GM18858 (cell line): ENCODE measurements at regions not wholly inside any gene's neighbourhood (a gene's known extent, or its start where the extent isn't known, plus 50 kb on each side); places are given as distances from the start of the nearest gene placed in this dataset.

Experiments
- ATAC-seq: cut with Tn5 transposase; IDR thresholded peaks from one replicate; pipeline ENCODE4 v1.9.1; 2021; ENCODE audit not compliant: unreplicated experiment

DNA sequence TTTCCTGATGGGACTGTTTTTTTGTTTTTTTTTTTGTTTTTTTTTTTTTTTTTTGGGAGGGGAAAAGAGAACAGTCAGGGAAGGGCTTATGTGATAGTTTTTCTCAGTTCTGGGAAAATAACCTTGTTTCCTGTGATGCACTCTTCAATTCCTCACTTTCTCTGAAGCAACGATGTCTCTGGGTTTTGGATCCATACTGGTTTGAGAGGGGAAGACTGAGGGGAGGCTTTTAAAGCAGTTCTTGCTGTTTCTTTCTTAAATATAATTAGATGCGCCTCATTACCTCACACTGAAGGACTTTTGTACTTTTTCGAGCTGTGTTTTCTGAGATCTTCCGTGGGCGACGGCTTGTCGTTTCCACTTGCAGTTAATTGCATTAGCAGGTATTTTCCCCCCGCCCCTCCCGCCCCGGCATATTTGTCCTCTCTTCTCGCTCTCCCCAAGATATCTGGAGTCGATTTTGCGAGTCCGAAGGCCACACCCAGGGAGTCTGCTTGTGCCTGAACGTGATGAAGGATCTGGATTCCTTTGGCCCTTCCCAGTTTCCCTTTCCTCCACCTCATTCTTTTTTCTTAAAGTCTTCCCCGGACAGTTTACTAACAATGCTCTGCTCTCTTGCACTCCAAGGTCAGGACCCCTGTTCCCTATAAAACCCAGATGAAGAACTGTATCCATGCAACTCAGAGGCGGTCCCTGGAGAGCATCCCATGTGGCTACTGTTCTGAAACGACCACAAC, 125.2 kb upstream of the ZFHX3 start:
- ATAC-seq: no peak

DNA sequence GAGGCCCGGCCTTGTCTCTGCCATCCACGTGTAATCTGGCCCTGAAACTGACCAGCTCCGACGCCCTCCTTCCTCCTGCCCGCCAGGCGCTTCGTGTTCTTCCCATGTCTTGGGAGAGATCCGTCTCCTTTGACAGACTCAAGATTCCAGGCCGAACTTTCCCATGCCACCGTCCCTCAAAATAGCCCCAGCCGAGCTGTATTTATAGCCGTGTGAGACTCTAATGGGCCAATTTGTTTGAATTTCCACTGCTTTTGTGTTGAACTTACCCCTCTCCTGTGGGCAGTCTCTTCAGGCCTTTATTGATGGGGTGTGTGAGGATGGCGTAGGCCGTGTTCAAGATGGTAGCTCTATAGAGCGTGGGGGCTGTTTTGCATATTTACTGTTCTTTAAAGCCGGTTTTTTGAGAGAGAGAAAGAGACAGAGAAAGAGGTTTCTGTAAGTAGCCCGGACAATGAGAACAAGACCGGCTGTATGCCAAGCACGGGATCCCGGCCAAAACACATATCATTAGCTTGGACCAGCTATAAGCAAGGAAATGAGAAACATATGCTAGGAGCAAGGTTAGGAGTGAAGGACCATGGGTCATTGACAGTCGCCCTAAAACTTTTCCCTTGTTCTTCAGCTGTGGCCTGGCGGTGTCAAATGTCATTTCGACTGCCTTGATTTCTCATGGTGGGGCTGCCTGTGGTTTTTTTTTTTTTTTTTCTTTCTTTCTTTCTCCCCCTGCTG, 124.5 kb upstream of the ZFHX3 start:
- no peak for ATAC-seq

DNA sequence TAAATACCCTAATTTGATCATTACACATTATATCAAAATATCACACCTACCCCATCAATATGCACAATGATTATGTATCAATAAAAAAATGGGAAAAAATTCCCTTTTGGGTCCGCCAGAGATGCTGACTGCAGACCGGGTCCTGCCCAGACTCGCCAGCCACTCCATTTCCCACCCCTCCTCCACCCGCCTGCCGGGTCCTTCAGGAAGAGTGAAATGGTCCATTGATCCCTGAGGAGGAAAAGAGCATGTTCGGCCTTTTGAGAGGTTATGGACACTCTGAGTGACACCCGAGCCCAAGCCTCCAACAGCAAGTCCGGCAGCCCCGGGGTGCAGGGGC, 123.9 kb upstream of the ZFHX3 start:
- ATAC-seq: no peak

DNA sequence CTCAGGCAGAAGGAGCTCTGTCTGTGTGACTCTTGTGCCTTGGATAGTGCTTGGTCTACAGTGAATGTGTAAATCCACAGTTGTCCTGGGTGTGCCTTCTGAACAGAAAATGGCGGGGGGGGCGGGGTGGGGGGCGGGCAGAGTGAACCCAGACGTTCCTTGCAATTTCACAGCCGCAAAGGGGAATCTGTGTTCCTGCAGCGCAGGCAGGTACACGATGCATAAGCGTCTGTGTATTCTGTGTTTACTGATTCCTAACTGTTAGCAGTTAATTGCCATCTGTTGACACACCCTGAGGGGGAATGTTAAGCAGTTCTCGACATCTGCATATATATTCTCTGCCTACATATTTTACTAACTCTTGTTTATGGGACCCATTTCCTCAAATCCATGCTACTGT, 123.5 kb upstream of the ZFHX3 start:
- ATAC-seq: no peak

DNA sequence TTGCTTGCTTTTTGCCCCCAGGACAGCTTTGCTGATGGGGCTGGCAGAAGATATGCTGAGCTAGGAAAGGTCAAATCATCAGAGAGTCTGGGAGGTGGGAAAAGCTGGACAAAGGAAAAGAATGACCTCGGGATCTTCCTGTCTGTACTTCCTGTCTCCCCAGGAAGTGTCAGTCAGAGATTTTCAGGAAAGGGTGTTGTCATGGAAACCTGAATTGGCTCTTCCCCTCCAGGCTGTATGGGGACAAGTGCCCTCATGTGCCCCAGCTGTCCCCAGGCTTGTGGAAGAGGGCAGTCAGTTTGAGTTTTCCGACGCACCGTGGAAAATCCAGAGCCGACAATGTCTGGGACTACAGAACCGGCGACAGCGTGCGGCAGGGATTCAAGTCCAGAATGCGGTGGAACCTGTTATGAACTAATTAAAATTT, 122.7 kb upstream of the ZFHX3 start:
- ATAC-seq: no peak

DNA sequence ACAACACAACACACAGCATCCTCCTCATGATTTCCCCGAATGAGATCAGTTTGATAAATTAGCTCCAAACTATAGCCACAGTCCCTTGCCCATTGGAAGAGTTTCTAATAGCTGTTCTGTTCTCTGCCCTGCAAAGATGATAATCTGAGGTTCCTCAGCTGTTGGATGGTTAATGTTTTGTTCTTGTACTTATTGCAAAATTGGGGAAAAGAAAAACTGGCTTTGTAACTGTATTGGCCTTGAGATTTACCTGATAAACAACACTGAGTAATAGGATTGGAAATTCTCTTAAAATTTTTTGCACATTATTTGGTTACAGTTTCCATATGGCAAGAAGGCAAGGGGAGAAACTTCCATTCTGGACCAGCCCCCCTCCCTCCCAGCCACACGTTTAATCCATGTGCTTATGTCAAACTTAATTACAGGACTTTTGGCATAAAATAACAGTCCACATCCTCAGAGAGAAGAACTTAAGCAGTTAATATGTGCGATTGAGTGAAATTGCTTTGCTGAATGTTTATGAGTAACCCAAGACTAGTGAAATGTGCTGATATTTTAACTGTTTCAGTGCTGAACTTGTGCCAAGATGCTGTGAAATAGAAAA, 119.1 kb upstream of the ZFHX3 start:
- ATAC-seq: no peak

DNA sequence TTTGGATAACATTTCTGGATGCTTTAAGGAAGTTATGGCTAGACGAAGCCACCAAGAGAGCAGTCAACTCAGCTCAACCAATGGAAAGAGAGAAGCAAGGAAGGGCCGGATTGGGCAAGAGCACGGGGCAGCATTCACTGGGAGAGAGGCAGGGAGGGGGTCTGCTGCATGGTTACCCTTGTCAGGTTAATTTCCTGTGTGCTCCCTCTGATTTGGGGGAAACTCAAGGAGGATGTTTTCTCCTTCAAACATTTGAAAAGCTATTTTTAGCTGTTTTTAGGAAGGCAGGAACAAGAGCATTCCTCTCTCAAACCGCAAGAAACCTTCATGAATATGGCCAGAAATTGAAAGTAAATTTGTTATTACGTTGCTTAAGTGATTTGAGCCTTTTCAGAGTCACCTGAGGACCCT, 118.5 kb upstream of the ZFHX3 start:
- ATAC-seq: no peak

DNA sequence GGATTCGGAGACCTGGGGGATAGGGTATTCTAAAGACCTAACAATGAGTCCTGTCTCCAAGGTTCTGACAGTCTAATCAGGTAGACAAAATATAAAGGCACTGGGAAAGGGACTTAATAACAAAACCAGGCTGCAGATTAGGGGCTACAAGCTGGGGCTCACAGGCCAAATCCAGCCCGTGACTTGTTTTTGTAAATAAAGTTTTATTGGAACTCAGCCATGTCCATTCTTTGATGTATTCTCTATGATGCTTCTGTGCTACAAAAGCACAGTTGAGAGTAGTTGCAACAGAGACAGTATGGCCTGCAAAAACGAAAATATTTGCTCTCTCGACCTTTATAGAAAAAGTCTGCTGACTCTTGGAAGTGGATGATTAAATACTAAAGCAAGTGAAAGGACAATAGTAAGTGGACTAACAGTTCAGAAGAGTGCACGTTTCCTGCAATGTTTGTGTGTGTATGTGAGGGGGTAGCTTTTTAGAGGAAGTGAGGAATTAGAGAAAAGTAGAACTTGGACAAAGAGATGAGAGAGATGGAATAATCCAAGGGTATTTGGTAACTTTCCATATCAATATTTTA, 115.4 kb upstream of the ZFHX3 start:
- ATAC-seq: no peak

DNA sequence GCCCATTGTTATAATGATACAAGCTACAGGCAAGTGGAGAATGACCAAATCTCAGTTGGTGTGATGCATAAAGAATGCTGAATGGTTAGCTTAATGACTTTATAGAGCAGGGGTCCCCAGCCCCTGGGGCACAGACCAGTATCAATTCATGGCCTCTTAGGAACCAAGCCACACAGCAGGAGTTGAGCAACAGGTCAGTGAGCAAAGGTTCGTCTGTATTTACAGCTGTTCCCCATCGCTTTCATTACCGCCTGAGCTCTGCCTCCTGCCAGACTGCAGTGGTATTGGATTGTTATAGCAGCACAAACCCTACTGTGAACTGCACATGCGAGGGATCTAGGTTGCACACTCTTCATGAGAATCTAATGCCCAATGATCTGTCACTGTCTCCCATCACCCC, 114.0 kb upstream of the ZFHX3 start:
- ATAC-seq: no peak

DNA sequence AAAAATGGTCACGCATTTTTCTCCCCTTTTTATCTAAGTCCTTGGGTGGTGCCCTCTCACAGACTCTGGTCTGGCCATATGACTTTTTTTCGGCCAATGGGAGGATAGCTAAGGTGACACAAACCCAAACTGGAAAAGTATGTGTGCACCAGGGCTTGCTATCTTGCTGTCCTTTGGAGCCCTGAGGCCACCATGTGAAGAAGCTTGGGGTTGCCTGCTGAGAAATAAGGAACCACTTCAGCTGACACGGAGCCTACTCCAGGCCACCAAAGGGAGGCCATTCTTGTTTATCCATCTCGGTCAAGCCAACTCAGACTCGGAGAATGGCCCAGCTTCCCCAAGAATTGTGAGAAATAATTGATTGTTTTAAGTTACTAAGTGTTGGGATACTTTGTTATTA, 111.4 kb upstream of the ZFHX3 start:
- ATAC-seq: no peak

DNA sequence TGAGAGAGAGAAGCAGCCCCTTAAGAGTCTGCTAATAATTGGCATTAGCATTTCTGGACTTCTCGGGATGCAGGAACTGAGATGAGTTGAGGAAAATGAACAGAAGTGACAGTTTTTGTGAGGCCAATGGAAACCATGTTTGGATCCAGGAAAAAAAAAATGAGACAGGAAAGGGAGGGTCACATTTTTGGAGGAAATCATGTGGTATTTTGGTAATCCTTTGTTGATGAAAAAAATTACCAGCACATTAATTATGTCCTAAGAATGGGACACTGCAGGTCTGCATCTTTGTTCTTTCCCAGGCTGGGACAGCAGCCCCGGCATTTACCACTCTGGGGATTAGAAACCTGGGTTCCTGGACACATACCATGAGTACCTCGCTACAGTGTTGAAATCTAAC, 109.9 kb upstream of the ZFHX3 start:
- no peak for ATAC-seq

DNA sequence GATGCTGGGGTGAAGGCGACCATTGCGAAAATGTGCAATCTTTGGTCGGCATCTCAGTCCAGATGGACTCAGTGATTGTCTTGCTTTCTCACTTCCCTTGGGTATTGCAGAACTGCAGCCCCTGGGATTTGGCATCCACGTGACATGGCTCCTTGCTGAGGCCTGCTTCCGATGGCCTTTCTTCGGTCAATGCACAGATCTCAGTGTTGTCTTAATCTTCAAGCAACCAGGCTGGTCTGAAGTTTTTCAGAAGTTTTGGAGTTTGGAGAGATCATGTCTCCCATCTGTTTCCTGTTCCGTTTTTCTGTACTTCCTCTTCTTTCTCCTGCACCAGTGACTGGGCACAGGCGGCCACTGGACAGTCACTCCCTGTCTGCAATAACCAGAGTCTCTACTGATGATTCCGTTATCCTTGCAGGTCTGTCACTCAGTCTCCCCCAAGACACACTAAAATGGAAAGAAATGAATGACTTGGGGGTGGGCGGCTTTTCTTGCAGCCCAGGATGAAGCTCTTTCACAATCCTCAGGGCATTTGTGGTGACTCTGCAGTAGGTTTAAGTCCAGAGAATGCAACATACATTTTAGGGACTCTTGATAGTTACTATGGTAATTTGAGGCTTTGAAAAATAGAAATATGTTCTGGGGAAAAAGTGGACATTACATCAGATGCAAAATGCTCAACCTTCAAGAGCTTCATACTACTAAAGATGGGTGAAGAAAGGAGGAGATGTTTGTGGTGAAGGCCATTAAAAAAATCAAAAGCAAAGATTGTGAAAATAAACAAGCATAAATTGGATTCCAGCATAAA, 106.3 kb upstream of the ZFHX3 start:
- ATAC-seq: no peak

DNA sequence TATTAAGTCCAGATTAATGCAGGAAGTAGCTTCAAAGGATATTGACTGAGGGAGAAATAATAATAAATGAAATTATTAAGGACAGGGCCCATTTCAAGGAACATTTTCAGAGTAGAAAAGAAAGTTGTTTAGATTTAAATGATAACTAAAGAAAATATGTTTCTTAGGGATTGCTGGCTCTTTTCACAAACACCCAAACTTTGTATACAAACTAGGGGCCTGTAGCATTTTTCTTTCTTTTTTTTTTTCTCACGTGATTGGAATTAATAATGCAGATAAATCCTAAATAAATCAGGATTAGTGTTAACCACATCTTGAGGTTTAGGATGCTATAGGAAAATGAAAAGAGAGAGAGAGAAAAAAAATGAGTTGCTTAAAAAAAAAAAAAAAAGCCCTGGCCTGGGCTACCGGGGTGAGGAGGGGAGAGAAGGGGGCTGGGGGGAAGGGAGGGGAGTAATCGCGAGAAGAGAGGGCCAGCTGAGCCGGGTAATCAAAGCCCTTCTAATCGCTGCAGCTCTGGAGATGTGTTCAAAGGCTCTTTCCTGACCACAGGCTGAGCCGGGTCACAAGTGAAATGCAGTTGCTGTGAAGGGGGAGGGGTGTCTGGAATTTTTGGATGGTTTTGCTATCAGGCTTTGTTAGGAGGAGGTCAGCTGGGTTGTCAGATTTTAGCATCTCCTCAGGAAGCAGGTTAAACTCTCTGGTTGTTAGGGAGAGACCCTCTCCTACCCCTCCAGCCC, 104.6 kb upstream of the ZFHX3 start:
- no peak for ATAC-seq

DNA sequence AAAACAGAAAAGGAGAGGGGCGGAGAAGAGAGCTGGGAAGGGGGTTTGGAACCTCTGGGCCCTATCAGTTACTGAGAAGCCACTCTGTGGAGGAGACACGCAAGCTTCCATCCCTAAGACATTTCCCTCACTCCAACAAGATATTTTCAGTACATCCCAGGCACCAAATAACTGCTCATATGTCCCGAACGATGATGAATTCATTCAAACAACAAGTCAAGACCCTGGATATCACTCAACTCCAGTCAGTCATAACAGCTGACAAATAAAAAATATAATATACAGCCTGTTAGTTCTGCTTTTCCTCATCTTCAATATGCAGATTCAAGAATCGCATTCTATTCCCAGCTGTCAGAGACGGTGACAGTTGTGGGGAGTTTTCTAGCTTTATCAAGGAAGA, 104.0 kb upstream of the ZFHX3 start:
- ATAC-seq: no peak

DNA sequence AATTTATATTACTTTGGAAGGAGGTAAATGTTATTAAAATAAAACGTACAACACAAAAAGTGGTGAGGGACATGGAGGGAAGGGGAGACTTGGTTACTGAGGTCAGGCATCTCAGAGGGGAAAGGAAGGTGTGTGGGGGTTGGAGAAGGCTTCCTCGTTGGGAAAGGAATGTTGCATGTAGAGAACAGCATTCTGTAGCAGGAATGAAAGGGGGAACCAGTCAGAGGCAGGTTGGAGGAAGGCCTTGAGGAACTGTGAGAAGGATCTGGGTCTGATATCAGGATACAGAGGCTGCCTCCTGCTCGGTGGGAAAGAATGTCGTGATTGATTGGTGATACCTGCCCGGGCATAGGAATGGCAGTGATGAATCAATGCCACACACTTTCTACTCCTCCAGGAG, 103.3 kb upstream of the ZFHX3 start:
- ATAC-seq: no peak

DNA sequence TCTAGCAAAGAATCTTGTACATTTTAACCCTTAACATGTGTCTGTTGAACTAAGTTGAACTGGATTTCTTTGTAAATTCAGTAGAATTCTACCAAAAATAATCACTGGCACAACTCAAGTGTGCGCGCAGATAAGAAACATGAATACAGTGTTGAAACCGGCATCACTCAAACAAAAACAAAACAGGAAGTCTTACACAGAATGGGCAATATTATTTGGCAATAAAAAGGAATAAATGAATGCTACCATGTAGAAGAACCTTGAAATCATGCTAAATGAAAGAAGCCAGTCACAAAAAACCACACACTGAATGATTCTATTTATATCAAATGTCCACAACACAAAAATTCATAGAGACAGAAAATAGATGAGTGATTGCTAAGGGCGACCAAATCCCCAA, 102.9 kb upstream of the ZFHX3 start:
- no peak for ATAC-seq

DNA sequence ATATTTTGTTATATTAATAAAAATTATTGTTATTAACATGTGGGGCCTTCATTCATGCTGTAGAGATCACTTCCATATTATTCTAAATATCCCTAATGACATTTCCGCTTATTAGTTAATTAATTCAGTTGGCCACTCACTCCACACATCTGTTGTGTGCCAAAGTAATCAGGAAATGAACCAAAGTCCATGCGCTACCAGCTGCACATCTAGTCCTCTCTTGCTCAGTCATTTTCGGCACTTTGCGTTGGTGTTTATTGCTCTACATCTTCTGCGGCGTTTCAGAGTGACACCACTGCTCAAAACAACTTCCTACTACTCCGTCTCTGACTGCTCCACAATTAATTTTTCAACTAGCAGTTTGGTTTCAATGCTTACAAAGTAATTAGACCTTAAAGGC, 101.4 kb upstream of the ZFHX3 start:
- no peak for ATAC-seq

DNA sequence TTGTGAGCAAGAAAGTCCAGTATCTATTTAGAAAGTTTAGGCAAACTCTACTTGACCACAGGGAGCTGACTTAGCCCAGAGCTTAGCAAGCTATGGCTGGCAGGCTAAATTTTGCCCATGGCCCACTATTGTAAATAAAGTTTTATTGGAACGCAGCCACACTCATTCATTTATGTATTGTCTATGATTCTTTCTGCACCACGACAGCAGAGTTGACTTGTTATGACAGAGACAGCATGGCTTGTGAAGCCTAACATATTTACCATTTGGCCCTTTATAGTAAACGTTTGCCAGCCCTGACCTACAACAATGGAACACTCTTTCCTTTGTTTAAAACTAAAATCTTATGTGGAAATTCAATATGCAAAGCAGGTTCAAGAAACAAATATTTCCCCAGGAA, 100.0 kb upstream of the ZFHX3 start:
- ATAC-seq: no peak

DNA sequence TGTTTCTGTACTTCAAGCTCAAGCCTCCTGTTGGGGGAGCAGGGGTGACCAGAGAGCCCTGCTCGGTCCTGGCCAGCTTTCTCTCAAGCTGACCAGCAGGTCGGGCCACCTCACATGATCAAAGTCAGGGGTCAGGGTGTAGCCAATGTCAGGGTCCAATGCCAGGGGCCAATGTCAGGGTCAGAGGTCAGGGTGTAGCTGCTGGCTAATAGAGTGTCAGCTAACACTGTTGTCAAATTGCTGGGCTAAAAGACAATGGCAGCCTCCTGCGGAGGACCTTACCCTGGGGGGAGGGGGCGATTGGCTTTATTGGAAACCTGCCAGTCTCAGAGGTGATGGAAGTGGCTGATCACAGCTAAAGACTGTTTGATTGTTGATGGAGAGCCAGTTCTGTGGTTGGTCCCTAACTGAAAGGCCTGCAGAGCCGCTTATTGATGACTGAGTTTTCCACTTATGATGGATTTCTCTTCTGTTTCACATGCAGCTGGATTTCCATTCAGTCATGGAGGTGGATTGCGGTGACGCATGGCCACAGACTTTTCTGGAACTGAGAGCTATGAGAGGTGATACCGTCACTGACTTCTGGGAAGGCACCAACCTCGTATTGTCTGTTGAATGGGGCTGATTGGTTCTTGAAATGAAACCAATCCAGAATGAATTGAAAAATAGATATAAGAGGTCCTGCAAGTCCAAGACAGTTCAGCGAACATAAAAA, 97.4 kb upstream of the ZFHX3 start:
- no peak for ATAC-seq
